A549 (cell line): ENCODE measurements at regions not wholly inside any gene's neighbourhood (a gene's known extent, or its start where the extent isn't known, plus 50 kb on each side); places are given as distances from the start of the nearest gene placed in this dataset.

Experiments
- CTCF ChIP-seq: fragments of >200 bp; sonication (Bioruptor Twin); formaldehyde crosslinking; IDR thresholded peaks from 3 replicates; pipeline ENCODE4 v1.5.1; 2016
- EHMT2 ChIP-seq: fragments of 200-600 bp; sonication (generic); IDR thresholded peaks from 2 replicates; pipeline ENCODE4 v1.6.1; 2016; ENCODE audit warnings: antibody characterized with exemption, low read depth, mild to moderate bottlenecking, moderate library complexity
- ELK1 ChIP-seq: fragments of 150-350 bp; IDR thresholded peaks from 2 replicates; pipeline ENCODE4 v1.6.1; 2014; ENCODE audit warnings: low read depth, mild to moderate bottlenecking, low read length
- EP300 ChIP-seq, 2 experiments: fragments of >200 bp; sonication (Bioruptor Twin); formaldehyde crosslinking; IDR thresholded peaks; 2 replicates in 1 of 2; 3 replicates in 1 of 2; pipeline ENCODE4 v1.6.1; 2016 to 2017
- MAFK ChIP-seq: fragments of 450-650 bp; IDR thresholded peaks from 2 replicates; pipeline ENCODE4 v1.6.1; 2014; ENCODE audit not compliant: partially characterized antibody
- PHF8 ChIP-seq: fragments of 200-600 bp; sonication (generic); IDR thresholded peaks from 2 replicates; pipeline ENCODE4 v1.6.1; 2016; ENCODE audit warnings: low read depth, mild to moderate bottlenecking, antibody characterized with exemption, moderate library complexity, borderline replicate concordance
- POLR2A ChIP-seq: IDR thresholded peaks from 2 replicates; pipeline ENCODE4 v1.6.1; 2012; ENCODE audit warnings: mild to moderate bottlenecking, low read length
- RAD21 ChIP-seq, 2 experiments: fragments of >200 bp in 1 of 2; sonication (Bioruptor Twin) in 1 of 2; formaldehyde crosslinking in 1 of 2; IDR thresholded peaks in 1 of 2; conservative IDR thresholded peaks in 1 of 2; 2 replicates in 1 of 2; 3 replicates in 1 of 2; pipeline ENCODE4 v1.6.1; 2012 to 2018; ENCODE audit warnings: inconsistent platforms in 1 of 2
- SMC3 ChIP-seq: fragments of >200 bp; sonication (Bioruptor Twin); formaldehyde crosslinking; IDR thresholded peaks from 3 replicates; pipeline ENCODE4 v1.6.1; 2018; ENCODE audit warnings: inconsistent platforms
- ZFP36 ChIP-seq: fragments of 450-650 bp; IDR thresholded peaks from 2 replicates; pipeline ENCODE4 v1.6.1; 2014; ENCODE audit warnings: borderline replicate concordance; ENCODE audit not compliant: partially characterized antibody

- TF ChIP-seq EHMT2, result no peak
- no peak for TF ChIP-seq PHF8
- no peak for TF ChIP-seq ELK1
- TF ChIP-seq CTCF, result no peak
- no peak for TF ChIP-seq MAFK
- TF ChIP-seq POLR2A, result no peak
- no peak for TF ChIP-seq ZFP36
- TF ChIP-seq SMC3, result no peak
- no peak for TF ChIP-seq EP300 (IDR thresholded peaks at IDR 0.05)
- TF ChIP-seq RAD21 (conservative IDR thresholded peaks at IDR 0.05 in 1 of 2, IDR thresholded peaks at IDR 0.05 in 1 of 2), result no peak
Observed at GRCh38 chr16:66134875-66135274, 231.6 kb upstream of the CDH5 start.
